NCI-H1436 treated with DMSO at 0.1 percent for 48 hours (cell line): ENCODE measurements at regions not wholly inside any gene's neighbourhood (a gene's known extent, or its start where the extent isn't known, plus 50 kb on each side); places are given as distances from the start of the nearest gene placed in this dataset.

Experiments
- DNase-seq: peaks from one replicate; lab custom pipeline; 2025; lab: John Stamatoyannopoulos, UW

DNA sequence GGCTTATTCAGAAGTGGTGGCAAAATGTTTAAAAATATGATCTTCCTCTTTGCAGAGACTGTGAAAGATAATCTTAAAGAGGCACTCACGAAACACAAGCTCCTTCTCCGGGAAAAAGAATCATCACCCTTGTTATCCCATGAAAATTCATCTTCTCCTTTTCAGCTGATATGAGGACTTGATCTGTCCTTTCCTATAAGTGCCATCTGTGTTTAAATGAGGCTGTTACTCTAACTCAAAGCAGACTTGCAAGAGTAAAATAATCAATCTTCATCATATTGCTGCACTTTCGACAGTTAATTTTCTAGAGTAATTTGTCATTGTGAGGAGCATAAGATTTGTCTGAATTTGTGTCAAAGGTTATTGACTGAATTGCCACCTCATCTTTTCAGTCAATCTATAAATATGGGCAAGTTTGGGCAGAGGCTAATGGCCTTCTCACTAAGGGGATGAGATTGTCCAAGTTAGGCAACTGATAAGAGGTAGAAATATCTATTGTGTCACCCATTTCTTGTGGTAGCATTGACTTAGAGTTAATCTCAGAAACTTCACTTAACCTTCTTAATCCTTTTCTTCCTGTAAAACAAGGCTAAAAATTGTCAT, 452.9 kb downstream of the GRXCR1 start:
- no peak for DNase-seq

DNA sequence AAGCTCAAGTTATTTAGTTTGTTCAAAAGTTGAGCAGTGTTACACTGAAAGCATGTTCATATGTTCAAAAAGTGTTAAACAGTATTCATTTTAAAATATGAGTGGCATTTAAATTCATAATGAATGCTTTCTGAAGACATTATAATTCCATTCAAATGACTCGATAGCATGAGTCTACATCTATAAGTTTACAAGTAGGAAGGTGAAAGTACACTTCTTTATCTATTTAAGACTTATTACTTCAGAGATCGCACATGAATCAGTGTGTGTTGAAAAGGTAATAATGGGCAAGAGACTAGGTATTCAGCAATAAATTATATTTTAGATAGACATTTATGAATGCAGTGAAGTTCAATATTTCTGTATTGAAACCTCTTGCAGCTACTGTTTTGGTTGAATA, 456.1 kb downstream of the GRXCR1 start:
- DNase-seq, result no peak

DNA sequence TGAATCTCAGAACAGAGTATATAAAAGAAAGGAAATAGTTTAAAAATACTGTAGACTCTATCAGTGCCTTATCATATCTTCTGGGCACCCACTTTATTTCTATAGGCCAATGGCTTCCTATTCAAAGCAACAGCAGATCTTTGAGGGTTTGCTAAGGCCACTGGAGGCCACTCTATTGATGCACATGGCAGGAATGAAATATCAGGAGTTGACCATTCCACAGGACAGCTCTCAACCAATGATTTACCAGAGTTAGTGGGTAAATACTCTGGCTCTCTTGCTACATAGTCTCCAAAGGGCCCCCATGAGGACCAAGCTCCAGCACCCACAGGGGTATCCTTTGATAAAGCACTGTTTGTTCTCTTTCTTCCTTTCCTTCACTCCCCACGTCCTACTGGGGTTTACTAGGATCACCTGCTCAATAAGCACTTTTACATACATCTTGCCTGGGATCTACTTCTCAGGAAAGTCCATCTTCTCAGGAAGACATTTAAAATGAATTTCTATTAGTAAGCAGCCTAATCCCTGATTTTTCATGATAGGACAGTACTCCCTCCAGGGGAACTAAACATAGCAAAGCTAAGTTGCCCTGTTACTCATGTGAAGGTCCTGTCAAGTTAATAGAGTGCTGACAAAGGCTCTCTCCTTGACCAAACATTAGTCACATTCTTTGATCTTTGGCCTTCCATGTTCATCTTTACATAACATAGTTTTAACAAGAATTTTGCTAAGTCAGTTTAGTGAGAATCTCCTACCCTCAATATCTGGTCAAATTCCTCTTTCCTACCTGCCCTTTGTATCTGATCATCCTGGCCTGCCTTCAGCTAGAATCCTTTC, 459.7 kb downstream of the GRXCR1 start:
- no peak for DNase-seq

DNA sequence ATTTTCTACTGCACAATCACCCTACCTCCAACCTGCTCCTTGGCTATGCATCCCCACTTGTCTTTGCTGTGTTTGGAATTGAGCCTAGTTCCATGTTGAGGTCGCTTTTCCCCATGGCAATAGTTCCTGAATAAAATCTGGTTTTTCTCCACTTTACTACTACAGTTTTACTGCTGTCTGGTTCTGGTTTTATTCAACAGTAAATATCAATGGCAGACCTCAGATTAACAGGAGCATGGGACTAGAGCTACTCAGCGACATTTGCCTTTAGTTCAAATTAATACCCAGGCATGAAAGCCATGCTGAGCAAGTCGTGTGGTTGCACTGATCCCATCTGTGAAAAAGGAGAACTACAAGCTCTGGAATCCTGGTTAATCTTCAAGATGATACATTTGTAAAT, 460.3 kb downstream of the GRXCR1 start:
- DNase-seq, result no peak

DNA sequence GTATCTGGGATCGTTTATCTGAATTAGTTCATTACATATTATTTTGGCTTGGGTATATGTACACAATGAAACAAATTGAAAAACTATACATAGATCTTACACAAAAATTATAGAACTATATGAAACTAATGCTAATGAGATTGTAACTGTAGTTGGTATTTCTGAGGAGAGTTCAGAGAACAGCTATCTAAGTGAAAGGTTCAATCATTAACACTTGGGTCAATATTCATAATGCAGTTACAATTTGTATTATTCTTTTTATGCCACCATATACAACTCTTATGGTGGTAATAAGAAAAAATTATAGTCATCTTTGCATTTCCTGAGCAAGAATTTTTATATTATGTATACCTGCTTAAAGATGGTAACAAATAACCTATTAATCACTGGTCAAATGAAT, 461.0 kb downstream of the GRXCR1 start:
- DNase-seq, result no peak

- DNase-seq, result no peak
Observed at GRCh38 chr4:43356786-43357185, 464.3 kb downstream of the GRXCR1 start.

DNA sequence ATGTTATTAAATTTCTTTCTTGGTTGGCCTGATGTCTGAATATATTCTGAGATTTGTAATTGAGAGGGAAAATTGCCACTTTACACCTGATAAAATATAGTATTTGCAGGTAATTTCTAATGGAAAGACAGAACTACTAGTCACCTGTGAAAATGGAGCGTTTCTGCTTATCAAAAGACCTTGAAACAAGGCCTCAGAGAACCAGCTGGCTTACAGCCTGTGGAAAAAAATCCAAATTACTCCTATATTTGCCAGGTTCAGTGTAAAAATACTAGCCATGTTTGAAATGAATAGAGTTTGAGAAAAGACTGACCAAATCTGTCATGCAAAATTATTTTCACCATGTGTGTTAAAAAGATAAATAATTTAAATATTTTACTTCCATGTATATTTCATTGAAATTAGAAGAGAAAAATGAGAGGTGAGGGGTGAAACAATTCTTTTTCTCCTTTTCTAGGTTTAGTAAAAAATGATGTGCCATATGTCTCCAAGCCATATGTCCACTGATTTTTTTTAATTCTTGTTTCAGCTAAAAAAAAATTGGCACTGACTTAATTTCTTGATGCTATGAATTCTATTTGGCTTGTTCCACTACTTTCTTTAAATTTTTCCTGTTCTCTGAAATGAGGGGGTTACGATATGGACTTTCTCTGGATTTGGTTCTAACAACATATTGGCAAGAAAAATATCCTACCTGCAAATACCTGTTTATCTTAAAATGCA, 464.9 kb downstream of the GRXCR1 start:
- no peak for DNase-seq

DNA sequence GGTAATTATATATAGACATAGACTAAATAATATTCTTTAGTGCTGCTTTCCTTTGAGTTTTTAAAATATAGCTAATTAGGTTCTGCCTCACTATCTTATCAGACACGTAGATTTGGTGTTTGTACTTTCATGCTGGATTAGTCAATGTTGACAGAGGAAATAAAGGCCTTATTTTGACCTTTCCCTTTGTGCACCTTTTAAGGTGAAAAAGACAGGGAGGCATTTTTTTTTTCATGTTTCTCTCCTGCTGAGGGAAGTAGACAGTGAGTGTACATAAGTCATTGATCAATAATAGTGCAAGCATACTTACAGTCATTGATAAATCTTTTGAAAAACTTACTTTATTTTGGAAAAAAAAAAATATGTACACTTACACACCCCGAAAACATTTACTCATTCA, 467.8 kb downstream of the GRXCR1 start:
- no peak for DNase-seq

DNA sequence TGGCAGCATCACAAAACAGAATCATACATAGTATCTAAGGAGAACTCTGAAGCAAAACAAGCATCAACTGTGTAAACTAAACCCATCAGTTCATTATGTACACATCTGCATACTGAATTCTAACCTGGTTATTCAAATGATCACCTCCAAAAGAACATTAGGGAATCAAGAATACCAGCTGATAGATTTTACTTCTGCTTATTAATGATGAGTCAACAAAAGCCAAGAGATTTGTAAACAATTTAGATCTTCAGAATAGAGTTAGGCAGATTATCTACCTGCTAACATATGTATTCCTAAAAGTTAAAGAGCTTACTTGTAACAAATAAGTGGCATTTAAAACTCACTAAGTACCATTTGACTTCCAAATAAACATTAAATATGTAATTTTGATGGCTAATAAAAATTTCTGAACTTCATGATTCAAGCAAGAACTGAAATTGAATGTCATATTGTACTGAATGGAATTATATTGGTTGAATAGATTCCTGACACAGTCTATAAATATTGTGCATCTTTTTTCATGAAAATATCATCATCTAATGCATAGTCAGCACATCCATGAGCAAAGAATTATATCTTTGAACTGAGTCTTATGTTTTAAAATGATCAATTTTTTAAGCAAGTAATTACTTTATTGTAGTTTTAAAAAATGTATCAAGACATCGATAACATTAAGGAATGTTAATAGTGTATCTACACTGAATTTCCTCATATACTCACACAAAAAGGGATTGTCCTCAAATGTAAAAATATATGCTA, 470.5 kb downstream of the GRXCR1 start:
- no peak for DNase-seq

DNA sequence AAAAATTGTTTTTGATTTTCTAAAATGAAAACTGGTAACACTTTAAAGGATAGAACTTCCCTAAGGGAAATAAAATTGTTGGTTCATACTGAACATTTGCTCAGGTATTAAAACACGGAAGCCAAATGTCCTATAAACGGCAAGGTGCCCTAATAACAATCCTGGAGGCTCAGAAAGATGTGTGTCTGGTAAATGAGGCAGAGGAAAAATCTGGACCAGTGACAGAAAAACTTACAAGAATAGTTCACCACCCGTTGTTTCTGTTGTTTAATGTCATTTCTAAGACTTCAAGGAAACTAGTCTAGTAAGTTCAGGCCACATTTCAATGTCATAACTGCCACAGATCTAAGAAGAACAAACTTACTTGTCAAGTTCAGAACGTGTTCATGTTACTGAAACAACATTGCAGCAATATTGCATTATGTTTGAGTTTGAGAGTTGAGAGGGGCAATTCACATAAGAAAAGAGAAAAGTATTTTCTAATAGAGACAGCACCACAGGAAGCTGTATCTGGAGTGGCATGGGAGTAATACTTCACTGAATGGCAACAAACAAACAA, 476.6 kb downstream of the GRXCR1 start:
- no peak for DNase-seq

GRCh38 chr4:43373201-43373600, 480.7 kb downstream of the GRXCR1 start:
- no peak for DNase-seq

DNA sequence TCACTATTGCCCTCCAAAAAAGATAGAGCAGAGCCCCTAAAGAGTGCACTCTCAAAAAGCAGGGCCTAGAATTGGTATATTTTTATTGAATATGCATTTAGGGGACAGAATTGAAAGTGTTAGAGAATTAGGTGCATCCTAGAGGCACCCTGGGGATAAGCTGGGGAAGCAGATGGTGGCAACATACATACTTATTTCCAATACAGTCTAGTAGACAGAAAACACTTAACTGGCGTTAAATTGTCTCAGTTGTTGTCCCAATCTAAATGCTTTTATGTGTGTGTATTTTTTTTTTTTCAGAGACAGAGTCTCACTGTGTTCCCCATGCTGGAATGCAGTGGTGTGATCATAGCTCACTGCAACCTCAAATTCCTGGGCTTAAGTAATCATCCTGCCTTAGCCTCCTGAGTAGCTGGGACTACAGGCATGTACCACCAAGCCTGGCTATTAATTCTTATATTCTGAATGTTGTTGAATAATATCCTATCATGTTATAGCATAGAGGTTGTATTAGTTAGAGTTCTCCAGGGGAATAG, 481.8 kb downstream of the GRXCR1 start:
- no peak for DNase-seq

DNA sequence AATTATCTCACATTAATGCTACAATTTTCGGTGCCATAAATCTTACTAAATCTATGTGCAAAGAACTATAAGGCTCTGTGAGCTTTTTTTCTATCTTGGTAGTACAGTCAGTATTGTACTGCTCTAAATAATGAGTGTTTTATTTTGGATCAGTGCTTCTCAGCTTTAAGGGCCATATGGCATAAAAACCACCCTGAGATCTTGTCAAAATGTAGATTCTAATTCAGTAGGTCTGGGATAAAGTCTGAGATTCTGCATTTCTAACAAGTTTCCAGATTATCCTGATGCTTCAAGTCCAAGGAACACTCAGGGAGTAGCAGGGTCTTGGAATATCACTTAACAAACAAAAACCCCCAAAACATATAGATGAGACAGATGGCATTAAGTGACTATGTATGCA, 486.5 kb downstream of the GRXCR1 start:
- DNase-seq, result no peak

DNA sequence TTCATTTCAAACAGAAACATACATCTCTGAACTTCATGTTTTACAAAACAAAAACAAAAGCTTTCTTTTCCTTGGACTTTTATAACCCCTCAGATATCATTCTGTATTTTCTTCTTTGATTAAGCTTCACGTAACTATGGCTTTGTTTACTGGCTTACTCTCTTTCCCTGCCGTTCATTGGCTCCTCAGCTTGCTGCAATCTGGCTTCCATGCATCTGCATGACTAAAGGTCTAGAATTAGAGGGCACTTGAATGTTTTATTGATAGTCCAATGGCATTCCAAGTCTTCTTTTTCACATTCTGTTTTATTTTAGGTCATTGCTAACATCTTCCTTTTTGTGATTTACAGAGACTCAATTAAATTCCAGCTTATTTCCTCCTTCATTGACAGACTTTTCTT, 487.6 kb downstream of the GRXCR1 start:
- DNase-seq, result no peak

GRCh38 chr4:43391069-43391468, 498.6 kb downstream of the GRXCR1 start:
- DNase-seq, result no peak

DNA sequence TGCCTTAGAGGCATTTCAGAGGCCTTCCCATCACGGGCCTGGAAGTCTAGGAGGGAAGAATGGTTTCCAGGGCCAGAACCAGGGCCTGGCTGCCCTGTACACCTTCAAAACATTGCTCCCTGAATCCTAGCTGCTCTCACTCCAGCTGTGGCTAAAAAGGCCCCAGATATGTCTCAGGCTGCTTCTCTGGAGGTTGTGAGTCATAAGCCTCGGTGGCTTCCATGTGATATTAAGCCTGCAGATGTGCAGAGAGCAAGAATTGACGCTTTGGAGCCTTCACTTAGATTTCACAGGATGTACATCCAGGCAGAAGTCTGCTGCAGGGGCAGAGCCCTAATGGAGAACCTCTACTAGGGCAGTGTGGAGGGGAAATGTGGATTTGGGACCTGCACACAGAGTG, 502.5 kb downstream of the GRXCR1 start:
- DNase-seq, result no peak

DNA sequence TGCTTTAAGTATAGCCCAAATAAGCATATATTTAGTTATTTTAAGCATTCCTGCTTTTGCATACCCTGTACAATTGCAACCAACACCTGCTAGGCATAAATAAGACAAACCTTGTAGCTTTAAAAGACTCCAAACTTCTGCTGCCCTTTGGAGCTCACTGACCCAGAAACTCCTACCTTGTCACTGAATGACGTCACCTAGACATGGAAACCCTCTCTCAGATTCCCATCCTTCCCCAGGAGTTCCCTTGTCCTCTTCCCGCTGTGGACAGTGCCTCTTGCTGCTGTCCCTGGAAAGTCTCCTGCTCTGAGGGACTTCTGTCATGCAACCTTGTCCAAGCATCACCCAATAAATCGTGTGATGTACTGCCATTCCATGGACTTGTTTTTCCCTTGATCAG, 507.2 kb downstream of the GRXCR1 start:
- no peak for DNase-seq

GRCh38 chr4:43402393-43402792, 509.9 kb downstream of the GRXCR1 start:
- DNase-seq, result no peak

DNA sequence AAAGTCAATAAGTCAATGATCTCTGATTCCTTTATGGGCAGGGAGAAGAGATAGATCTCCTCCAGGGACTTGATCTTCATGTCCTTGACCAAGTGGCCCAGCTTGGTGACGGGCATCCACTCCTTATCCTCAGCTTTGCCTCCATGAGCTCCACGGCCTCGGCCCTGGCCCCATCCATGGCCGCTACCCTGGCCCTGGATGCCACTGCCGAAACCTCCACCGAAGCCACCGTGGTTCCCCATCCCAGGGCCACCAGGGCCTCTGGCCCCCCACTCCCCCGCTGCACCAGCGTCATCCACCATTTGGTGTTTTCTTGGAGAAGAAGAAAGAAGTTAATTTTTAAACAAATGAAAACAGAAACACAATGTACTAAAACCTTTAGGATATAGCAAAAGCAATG, 518.1 kb downstream of the GRXCR1 start:
- DNase-seq, result no peak

DNA sequence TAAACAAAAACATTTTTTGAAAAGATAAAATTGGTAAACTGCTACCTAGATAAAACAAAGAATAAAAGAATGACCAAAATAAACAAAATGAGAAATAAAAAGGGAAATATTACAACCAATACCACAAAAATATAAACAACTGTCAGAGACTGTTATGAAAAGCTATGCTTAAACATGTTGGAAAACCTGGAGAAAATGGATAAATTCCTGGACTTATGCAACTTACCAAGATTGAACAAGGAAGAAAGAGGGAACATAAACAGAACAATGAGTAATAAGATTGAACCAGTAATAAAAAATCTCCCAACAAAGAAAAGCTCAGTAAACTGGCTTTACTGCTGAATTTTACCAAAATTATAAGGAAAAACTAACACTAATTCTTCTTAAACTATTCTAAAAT, 518.7 kb downstream of the GRXCR1 start:
- no peak for DNase-seq

DNA sequence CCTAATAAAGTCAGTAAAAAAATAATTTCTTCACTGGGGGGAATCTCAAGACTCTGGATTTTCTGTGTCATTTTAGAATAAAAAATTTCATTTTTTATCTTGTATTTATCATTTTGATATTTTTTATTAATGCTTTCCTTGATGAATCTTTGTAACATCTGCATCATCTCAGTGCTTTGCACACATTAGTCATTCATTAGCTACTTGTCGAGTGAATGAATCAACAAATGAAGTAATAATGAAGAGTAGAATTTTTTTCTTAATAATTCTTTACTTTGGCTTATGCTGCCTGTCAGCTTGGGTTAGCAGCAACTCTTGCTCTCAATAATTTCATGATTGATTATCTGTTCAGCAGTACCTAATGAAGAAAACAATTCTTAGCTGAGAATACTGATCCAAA, 530.8 kb downstream of the GRXCR1 start:
- DNase-seq, result no peak

GRCh38 chr4:43425206-43425605, 532.7 kb downstream of the GRXCR1 start:
- DNase-seq, result no peak
